ENCODE measurements at regions not wholly inside any gene's neighbourhood (a gene's known extent, or its start where the extent isn't known, plus 50 kb on each side); places are given as distances from the start of the nearest gene placed in this dataset.
A peak's percentile ranks its signal among the peaks of the same experiment; 100 is the strongest.

GRCh38 chrY:7299960-7300359 lies 388.4 kb upstream of the AMELY start:
- Histone ChIP-seq H3K36me3 (ENCODE audit: insufficient read depth, low read length) (peaks cover 7% of the 10 kb centered on the region), H2AFZ (ENCODE audit: low read depth, low read length) (no peak overlapping the region), H3K4me2 (ENCODE audit: insufficient read depth, low read length) (no peak overlapping the region), H3K9ac (ENCODE audit: low read depth, low read length) (no peak overlapping the region), H4K20me1 (ENCODE audit: insufficient read depth, low read length) (peaks cover 3% of the 10 kb centered on the region; the same call in 1 of the 2 replicates), H3K4me1 (ENCODE audit: insufficient read depth, low read length) (no peaks in the 10 kb centered on the region), H3K4me3 (ENCODE audit: low read depth in 1 of 2, low read length in 2 of 2) (no peak overlapping the region), H3K27me3 (ENCODE audit: insufficient read depth, low read length, poor library complexity) (no peaks in the 10 kb centered on the region), H3K27ac (ENCODE audit: low read length) (no peak overlapping the region), H3K79me2 (ENCODE audit: insufficient read depth, low read length) (peaks cover 78% of the 10 kb centered on the region), H3K9me3 (ENCODE audit: insufficient read depth, low read length, severe bottlenecking) (no peaks in the 10 kb centered on the region)
- no peak for TF ChIP-seq EZH2 (IDR thresholded peaks at IDR 0.05; ENCODE audit: borderline replicate concordance, low read depth, low read length, severe bottlenecking)
- TF ChIP-seq, protein P1, sequence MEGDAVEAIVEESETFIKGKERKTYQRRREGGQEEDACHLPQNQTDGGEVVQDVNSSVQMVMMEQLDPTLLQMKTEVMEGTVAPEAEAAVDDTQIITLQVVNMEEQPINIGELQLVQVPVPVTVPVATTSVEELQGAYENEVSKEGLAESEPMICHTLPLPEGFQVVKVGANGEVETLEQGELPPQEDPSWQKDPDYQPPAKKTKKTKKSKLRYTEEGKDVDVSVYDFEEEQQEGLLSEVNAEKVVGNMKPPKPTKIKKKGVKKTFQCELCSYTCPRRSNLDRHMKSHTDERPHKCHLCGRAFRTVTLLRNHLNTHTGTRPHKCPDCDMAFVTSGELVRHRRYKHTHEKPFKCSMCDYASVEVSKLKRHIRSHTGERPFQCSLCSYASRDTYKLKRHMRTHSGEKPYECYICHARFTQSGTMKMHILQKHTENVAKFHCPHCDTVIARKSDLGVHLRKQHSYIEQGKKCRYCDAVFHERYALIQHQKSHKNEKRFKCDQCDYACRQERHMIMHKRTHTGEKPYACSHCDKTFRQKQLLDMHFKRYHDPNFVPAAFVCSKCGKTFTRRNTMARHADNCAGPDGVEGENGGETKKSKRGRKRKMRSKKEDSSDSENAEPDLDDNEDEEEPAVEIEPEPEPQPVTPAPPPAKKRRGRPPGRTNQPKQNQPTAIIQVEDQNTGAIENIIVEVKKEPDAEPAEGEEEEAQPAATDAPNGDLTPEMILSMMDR (IDR thresholded peaks at IDR 0.05; ENCODE audit: borderline replicate concordance, extremely low read depth, low read length, poor library complexity, severe bottlenecking), result no peak
- DNase-seq, result no peak
- ATAC-seq (ENCODE audit: insufficient read depth, low read depth), result no peak

- peaks cover 38% of the 10 kb centered on the region for H3K4me1 ChIP-seq (ENCODE audit: insufficient read depth, low read length)
- peaks cover 82% of the 10 kb centered on the region for H3K79me2 ChIP-seq (ENCODE audit: insufficient read depth, low read length)
- H3K36me3 ChIP-seq (ENCODE audit: insufficient read depth, low read length), result peaks cover 12% of the 10 kb centered on the region
- no peak overlapping the region for H2AFZ ChIP-seq (ENCODE audit: low read depth, low read length)
- ATAC-seq (ENCODE audit: insufficient read depth, low read depth), result no peak
- TF ChIP-seq EZH2 (IDR thresholded peaks at IDR 0.05; ENCODE audit: borderline replicate concordance, low read depth, low read length, severe bottlenecking), result no peak
- TF ChIP-seq, protein P1 (IDR thresholded peaks at IDR 0.05; ENCODE audit: borderline replicate concordance, extremely low read depth, low read length, poor library complexity, severe bottlenecking), result no peak
- no peaks in the 10 kb centered on the region for H3K9me3 ChIP-seq (ENCODE audit: insufficient read depth, low read length, severe bottlenecking)
- H3K27ac ChIP-seq (ENCODE audit: low read length), result no peak overlapping the region
- no peaks in the 10 kb centered on the region for H3K27me3 ChIP-seq (ENCODE audit: insufficient read depth, low read length, poor library complexity)
- H3K9ac ChIP-seq (ENCODE audit: low read depth, low read length), result no peak overlapping the region
- DNase-seq, result no peak
- H3K4me2 ChIP-seq (ENCODE audit: insufficient read depth, low read length), result no peak overlapping the region
- peaks cover 3% of the 10 kb centered on the region; the same call in 1 of the 2 replicates for H4K20me1 ChIP-seq (ENCODE audit: insufficient read depth, low read length)
- no peak overlapping the region for H3K4me3 ChIP-seq (ENCODE audit: low read depth in 1 of 2, low read length in 2 of 2)
Measured at GRCh38 chrY:7292113-7292512, 380.6 kb upstream of the AMELY start.

DNA sequence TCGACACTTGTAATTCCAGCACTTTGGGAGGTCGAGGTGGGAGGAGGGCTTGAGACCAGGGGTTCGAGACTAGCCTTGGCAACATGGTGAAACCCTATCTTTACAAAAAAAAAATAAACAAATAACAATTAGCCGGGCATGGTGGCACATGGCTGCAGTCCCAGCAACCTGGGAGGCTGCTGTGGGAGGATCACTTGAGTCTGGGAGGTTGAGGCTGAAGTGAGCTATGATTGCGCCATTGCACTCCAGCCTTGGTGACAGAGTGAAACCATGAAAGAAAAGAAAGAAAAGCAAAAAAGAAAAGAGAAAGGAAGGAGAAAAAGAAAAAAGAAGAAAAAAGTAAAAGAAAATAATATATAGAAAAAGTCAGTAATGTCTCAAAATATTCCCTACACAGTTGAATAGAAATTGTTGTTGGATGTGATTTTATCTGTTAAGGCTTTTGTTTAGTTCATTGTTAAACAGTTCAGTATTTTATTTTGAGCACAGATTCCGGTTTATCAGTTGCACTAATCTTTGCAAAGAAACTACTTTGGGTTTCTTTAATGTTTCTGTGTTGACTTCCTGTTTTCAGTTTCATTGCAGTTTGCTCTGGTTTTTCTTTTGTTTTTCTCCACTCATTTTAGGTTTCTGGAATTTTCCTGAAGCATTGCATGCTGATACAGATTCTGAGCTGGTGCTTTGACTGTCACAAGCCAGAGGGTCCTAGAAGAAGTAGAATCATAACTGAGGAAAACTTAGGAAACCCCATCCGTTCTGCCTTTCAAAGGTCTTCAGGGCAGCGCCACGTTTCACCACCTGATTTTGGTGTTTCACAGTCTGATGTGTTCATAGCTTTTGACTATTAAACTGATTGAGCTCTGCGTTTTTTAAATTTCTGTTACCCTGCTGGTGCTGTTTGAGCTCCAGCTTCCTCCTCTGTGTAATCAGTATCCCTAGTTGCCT lies 378.6 kb upstream of the AMELY start:
- H3K36me3 ChIP-seq (ENCODE audit: insufficient read depth, low read length), result peaks cover 22% of the 10 kb centered on the region

More for the DNA sequence above, 378.6 kb upstream of the AMELY start:
- TF ChIP-seq, protein P1 (IDR thresholded peaks at IDR 0.05; ENCODE audit: borderline replicate concordance, extremely low read depth, low read length, poor library complexity, severe bottlenecking), result no peak
- no peak for TF ChIP-seq EZH2 (IDR thresholded peaks at IDR 0.05; ENCODE audit: borderline replicate concordance, low read depth, low read length, severe bottlenecking)
- Histone ChIP-seq H3K4me2 (ENCODE audit: insufficient read depth, low read length) (peak overlapping the region; percentile 64), H3K79me2 (ENCODE audit: insufficient read depth, low read length) (peaks cover 79% of the 10 kb centered on the region), H3K9me3 (ENCODE audit: insufficient read depth, low read length, severe bottlenecking) (no peaks in the 10 kb centered on the region), H3K27ac (ENCODE audit: low read length) (peak overlapping the region; percentile 89), H3K4me3 (ENCODE audit: low read depth in 1 of 2, low read length in 2 of 2) (peak overlapping the region in 1 of 2 experiments; percentile 41; a peak in 2 of 4 replicates), H3K27me3 (ENCODE audit: insufficient read depth, low read length, poor library complexity) (no peaks in the 10 kb centered on the region), H3K9ac (ENCODE audit: low read depth, low read length) (peak overlapping the region; percentile 47), H4K20me1 (ENCODE audit: insufficient read depth, low read length) (peaks cover 14% of the 10 kb centered on the region; the same call in 1 of the 2 replicates), H3K4me1 (ENCODE audit: insufficient read depth, low read length) (peaks cover 43% of the 10 kb centered on the region), H2AFZ (ENCODE audit: low read depth, low read length) (peak overlapping the region; percentile 39)
- DNase-seq (peak; percentile 21), ATAC-seq (ENCODE audit: insufficient read depth, low read depth) (peak; percentile 64)
